Heart left ventricle (tissue), 16 donors: ENCODE measurements at regions not wholly inside any gene's neighbourhood (a gene's known extent, or its start where the extent isn't known, plus 50 kb on each side); places are given as distances from the start of the nearest gene placed in this dataset.
A peak's percentile ranks its signal among the peaks of the same experiment; 100 is the strongest.

ENCODE experiments used
- ATAC-seq, 4 donors: fragments of 200-7000 bp; cut with Tn5 transposase; one replicate each; pipeline ENCODE4 v1.9.1; 2020 to 2022; ENCODE audit warnings: moderate library complexity in 4 of 4, mild to moderate bottlenecking in 3 of 4, moderate number of reproducible peaks in 1 of 4
- DNase-seq, 5 donors: peaks; one replicate each; pipeline ENCODE4 v3.0.0-alpha.2; 2020
- H3K27ac ChIP-seq, 12 donors: fragments of 200-600 bp; sonication (generic) in 4 of 12; one replicate each; pipeline versions ENCODE4 v1.5.0 to v1.8.0; 2016 to 2022; ENCODE audit warnings: mild to moderate bottlenecking in 2 of 12
- H3K27me3 ChIP-seq, 9 donors: fragments of 200-600 bp; sonication (generic) in 2 of 9; one replicate each; pipeline versions ENCODE4 v1.5.1 to v1.8.0; 2016 to 2022; ENCODE audit warnings: mild to moderate bottlenecking in 3 of 9
- H3K36me3 ChIP-seq, 9 donors: fragments of 200-600 bp; sonication (generic) in 2 of 9; one replicate each; pipeline versions ENCODE4 v1.5.0 to v1.8.0; 2018 to 2022; ENCODE audit warnings: mild to moderate bottlenecking in 2 of 9
- H3K4me1 ChIP-seq, 12 donors: fragments of 200-600 bp; sonication (generic) in 4 of 12; one replicate each; pipeline versions ENCODE4 v1.5.0 to v1.8.0; 2016 to 2022; ENCODE audit warnings: mild to moderate bottlenecking in 3 of 12
- H3K4me3 ChIP-seq, 12 donors: fragments of 200-600 bp; sonication (generic) in 4 of 12; one replicate each; pipeline versions ENCODE4 v1.5.0 to v1.8.0; 2017 to 2022; ENCODE audit warnings: mild to moderate bottlenecking in 9 of 12, moderate library complexity in 4 of 12
- H3K9me3 ChIP-seq, 12 donors: fragments of 200-600 bp; sonication (generic) in 4 of 12; one replicate each; pipeline versions ENCODE4 v1.5.0 to v1.8.0; 2016 to 2022; ENCODE audit warnings: mild to moderate bottlenecking in 1 of 12
- POLR2A ChIP-seq, 2 donors: fragments of 450-650 bp; IDR thresholded peaks; one replicate each; pipeline ENCODE4 v1.6.1; 2017; ENCODE audit warnings: antibody characterized with exemption in 2 of 2, mild to moderate bottlenecking in 2 of 2, moderate library complexity in 2 of 2
- WGBS, 4 donors: extraction: QIAGEN DNeasy Blood & Tissue Kit in 2 of 4; methylation state at CpG; one replicate each; pipeline versions ENCODE4 v1.1.5 to v1.1.7; 2013 to 2018; 5-methylcytosine and 5-hydroxymethylcytosine counted together
- intact Hi-C, 10 donors: fragments of 100-400 bp; cut with DNase I; formaldehyde crosslinking; loops; one replicate each; pipeline versions ENCODE4 v1.11.1 to v1.14.2; 2022
- TF ChIP-seq, protein P1 (sequence below), 12 donors: fragments of 200-600 bp; sonication (generic) in 4 of 12; IDR thresholded peaks; one replicate each; pipeline versions ENCODE4 v1.5.0 to v1.8.0; 2018 to 2022; ENCODE audit warnings: antibody characterized with exemption in 12 of 12, mild to moderate bottlenecking in 5 of 12
- donor health status: ischemic (EF 13 %, LVEDD 7.1; RV severe dilation, severe dysfunction).
- donor health status: healthy with polysubstance abuse.
- donor health status: DM: no; HTN: yes; CAD: no.
- donor health status: DM: no; HTN: no; CAD: no.
- donor health status: ischemic (EF 25% LVEDD 6.9; RV normal size, moderate dysfunction).
- donor health status: ischemic (EF 25% LVEDD 5.7; RV mildly dilated, moderate dysfunction).
- donor health status: healthy.
- donor health status: DM: yes; HTN: yes; CAD: no.
- donor health status: ischemic (EF 35%, LVEDD 5.7; RV mildly dilated, moderate dysfunction).
- donor health status: nonischemic (EF 11% LVEDD 7.7; RV severe dilation, severe dysfunction).
- donor health status: DM: yes; HTN: yes; CAD: no.
- donor health status: PGD.
- donor health status: ischemic (EF 29% LVEDD 5.4; RV normal size, mild dysfunction).
- donor health status: nonischemic (EF 23%, LVEDD 6.1; RV moderate dilation, normal function).

DNA sequence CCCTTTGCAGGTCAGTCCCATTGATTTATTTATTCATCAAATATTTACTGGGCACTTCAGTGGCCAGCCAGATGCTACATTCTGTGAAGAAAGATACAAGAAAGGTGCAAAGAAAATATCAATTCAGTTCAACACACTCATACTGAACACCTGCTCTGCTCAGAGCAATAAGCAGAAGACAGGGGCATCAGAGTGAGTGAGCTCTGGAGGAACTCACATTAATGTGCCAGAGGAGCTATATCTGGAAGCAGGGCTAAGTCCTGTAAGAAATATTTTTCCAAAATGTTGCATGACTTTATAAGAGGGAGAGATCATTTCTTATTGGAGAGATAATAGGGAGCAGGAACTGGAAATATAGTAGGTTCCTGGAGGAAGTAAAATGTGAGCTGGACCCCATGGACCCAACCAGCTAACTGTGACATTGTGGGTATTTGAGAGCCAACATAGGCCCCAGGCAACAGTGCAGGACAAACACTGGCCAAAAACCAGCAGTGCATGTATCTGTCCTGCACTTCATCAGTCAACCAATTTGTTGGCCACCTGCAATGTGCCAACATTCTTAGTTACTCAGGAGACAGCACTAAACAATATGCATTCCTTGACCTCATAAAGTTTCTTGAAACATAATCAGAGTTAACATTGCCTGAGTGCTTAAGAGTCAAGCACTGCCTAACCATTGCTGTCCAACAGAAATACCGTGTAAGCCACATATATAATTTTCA is 102.7 kb upstream of the PTPRM start:
- no peak for TF ChIP-seq POLR2A (IDR thresholded peaks at IDR 0.05)
- TF ChIP-seq, protein P1, sequence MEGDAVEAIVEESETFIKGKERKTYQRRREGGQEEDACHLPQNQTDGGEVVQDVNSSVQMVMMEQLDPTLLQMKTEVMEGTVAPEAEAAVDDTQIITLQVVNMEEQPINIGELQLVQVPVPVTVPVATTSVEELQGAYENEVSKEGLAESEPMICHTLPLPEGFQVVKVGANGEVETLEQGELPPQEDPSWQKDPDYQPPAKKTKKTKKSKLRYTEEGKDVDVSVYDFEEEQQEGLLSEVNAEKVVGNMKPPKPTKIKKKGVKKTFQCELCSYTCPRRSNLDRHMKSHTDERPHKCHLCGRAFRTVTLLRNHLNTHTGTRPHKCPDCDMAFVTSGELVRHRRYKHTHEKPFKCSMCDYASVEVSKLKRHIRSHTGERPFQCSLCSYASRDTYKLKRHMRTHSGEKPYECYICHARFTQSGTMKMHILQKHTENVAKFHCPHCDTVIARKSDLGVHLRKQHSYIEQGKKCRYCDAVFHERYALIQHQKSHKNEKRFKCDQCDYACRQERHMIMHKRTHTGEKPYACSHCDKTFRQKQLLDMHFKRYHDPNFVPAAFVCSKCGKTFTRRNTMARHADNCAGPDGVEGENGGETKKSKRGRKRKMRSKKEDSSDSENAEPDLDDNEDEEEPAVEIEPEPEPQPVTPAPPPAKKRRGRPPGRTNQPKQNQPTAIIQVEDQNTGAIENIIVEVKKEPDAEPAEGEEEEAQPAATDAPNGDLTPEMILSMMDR (IDR thresholded peaks at IDR 0.05): no peak
- Histone ChIP-seq H3K27me3 (no peaks in the 10 kb centered on the region), H3K36me3 (no peaks in the 10 kb centered on the region), H3K4me1 (peaks cover 0 to 42% (median 14%) of the 10 kb centered on the region in 12 donors), H3K4me3 (no peak overlapping the region), H3K27ac (peak overlapping the region; percentile 15 to 86 (median 74)), H3K9me3 (no peaks in the 10 kb centered on the region)
- DNase-seq (peak in 4 of 5 donors; percentile 39 to 72 (median 58)), ATAC-seq (peak; percentile 83 to 95 (median 93))
- intact Hi-C loops: loop anchor here in 1 of 10 donors (5.0 to 10.0 kb wide), 2 partner anchors 103 to 190 kb away; partner anchors contain the start of gene PTPRM
- 53 to 58% (median 55%) methylated on average over 1 of the region's 1 CpG for WGBS, 4 donors

DNA sequence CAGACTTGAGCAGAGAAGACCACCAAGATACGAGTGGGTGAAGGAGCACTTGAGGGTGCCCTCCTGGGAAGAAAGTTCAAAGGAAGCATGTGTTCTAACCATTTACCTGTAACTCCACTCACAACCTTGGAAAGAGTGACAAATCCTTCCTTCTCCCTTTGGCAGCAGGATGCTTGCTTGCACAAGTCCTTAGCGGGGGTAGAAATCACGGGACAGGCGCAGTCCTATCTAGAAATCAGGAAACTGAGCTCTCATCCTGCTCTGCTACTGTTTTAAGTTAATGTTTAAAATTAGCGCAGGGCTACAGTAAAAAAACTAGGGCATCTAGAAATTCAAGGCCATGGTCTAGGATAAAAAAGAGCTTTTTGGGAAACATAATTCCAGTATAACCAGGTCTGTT is 100.9 kb upstream of the PTPRM start:
- 48 to 58% (median 52%) methylated on average over 5 of the region's 5 CpGs for WGBS, 4 donors
- ATAC-seq (peak in 1 of 4 donors; percentile 18), DNase-seq (no peak)
- TF ChIP-seq, protein P1 (IDR thresholded peaks at IDR 0.05): no peak
- TF ChIP-seq POLR2A (IDR thresholded peaks at IDR 0.05): no peak
- Histone ChIP-seq H3K27me3 (no peaks in the 10 kb centered on the region), H3K27ac (peak overlapping the region in 1 of 12 donors; percentile 78), H3K4me3 (no peak overlapping the region), H3K9me3 (no peaks in the 10 kb centered on the region), H3K4me1 (peaks cover 0 to 34% (median 8%) of the 10 kb centered on the region in 12 donors), H3K36me3 (no peaks in the 10 kb centered on the region)
- intact Hi-C loops: loop anchor here in 2 of 10 donors (5.0 to 10.0 kb wide), 2 partner anchors 91 to 191 kb away; no protein-coding TSS in a partner anchor

DNA sequence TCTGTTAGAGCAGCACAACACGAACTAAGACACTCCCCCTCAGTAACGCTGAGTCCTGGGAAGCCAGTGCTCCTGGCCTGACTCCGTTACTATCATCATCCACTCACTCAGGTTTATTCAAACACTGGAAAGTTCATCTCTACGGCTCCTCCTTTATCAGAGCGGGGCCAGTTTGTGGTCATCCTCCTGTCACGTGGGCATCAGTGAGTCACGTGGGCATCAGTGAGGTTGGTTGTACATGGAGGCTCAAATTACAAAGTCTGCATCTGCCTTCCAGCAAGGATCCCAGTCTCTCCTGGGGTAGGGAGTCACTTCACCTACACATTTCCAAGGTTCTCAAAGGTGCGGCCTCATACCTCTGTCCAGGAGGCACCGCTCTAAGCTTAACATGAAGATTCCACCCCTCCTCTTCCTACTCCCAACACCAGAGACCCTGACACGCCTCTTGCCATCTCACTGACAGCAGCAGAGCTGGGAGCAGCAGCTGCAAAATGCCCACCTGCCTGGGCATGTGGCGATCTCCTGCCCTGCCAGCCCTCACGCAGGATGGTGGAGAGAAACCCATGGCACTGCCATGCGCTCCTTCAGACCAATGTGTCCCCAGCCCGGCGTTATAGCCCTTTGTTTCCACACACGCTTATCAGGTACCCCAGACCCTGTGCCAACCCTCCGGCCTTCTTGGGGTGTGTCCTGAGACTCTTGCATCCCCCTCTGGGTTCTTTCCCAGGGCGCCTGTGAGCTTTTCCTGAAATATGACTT is 99.2 kb upstream of the PTPRM start:
- H3K36me3 ChIP-seq: no peaks in the 10 kb centered on the region
- no peak overlapping the region for H3K27ac ChIP-seq
- no peaks in the 10 kb centered on the region for H3K9me3 ChIP-seq
- WGBS, 4 donors: 83 to 91% (median 90%) methylated on average over 18 of the region's 18 CpGs
- no peak for ATAC-seq
- intact Hi-C loops: loop anchor here in 2 of 10 donors (5.0 to 10.0 kb wide), 2 partner anchors 89 to 193 kb away; no protein-coding TSS in a partner anchor
- H3K4me3 ChIP-seq: no peak overlapping the region
- TF ChIP-seq, protein P1 (IDR thresholded peaks at IDR 0.05): no peak
- TF ChIP-seq POLR2A (IDR thresholded peaks at IDR 0.05): no peak
- H3K4me1 ChIP-seq: peaks cover 0 to 28% (median 8%) of the 10 kb centered on the region in 12 donors
- H3K27me3 ChIP-seq: no peaks in the 10 kb centered on the region
- DNase-seq: peak in 1 of 5 donors; percentile 22

DNA sequence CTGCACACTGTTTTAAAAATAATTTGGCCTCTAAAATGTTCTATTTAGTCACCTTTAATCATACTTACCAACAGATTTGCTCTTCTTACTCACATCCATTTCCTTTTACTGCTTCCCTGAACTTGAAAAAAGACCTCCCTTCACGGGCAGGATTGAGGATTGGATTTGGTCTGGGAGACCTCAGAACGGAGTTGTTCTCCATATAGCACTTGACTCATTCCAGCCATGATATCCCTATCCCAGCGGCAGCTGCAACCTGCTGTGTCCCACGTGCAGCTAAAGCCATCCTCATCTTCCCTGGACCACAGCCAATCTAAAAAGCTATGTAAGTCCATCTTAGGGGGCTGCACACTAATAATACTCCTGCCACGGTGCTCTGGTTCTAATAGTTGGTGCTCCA is 97.0 kb upstream of the PTPRM start:
- ATAC-seq: no peak
- WGBS, 4 donors: 64 to 75% (median 67%) methylated on average over 5 of the region's 5 CpGs
- Histone ChIP-seq H3K4me1 (peaks cover 0 to 20% (median 6%) of the 10 kb centered on the region in 12 donors), H3K9me3 (no peaks in the 10 kb centered on the region), H3K4me3 (no peak overlapping the region), H3K36me3 (no peaks in the 10 kb centered on the region), H3K27me3 (no peaks in the 10 kb centered on the region), H3K27ac (no peak overlapping the region)
- DNase-seq: no peak
- intact Hi-C loops: no loop called here
- TF ChIP-seq, protein P1 (IDR thresholded peaks at IDR 0.05): no peak
- TF ChIP-seq POLR2A (IDR thresholded peaks at IDR 0.05): no peak
